BLaER1 treated with 17β-estradiol and CSF1 and Interleukin-3, amounts not matched to agents 10 nM and 100 nM (cell line): ENCODE measurements at regions not wholly inside any gene's neighbourhood (a gene's known extent, or its start where the extent isn't known, plus 50 kb on each side); places are given as distances from the start of the nearest gene placed in this dataset.

Experiments used
- H3K27ac ChIP-seq, 11 experiments: shearing (Covaris generic); formaldehyde crosslinking; 2 replicates each; pipeline ENCODE4 v1.8.1; 2022
- H3K27me3 ChIP-seq, 11 experiments: shearing (Covaris generic); formaldehyde crosslinking; 2 replicates each; pipeline ENCODE4 v1.8.1; 2022
- H3K36me3 ChIP-seq, 11 experiments: shearing (Covaris generic); formaldehyde crosslinking; 2 replicates each; pipeline ENCODE4 v1.8.1; 2022
- H3K4me1 ChIP-seq, 10 experiments: shearing (Covaris generic); formaldehyde crosslinking; 2 replicates each; pipeline ENCODE4 v1.8.1; 2022
- H3K4me2 ChIP-seq, 11 experiments: shearing (Covaris generic); formaldehyde crosslinking; 2 replicates each; pipeline ENCODE4 v1.8.1; 2022
- H3K4me3 ChIP-seq, 10 experiments: shearing (Covaris generic); formaldehyde crosslinking; 2 replicates each; pipeline ENCODE4 v1.8.1; 2022
- H3K9ac ChIP-seq, 11 experiments: shearing (Covaris generic); formaldehyde crosslinking; 2 replicates each; pipeline ENCODE4 v1.8.1; 2022
- H3K9me3 ChIP-seq, 11 experiments: shearing (Covaris generic); formaldehyde crosslinking; replicated peaks in 1 of 11; 2 replicates each; pipeline ENCODE4 v1.8.1; 2022
- H4K20me1 ChIP-seq, 11 experiments: shearing (Covaris generic); formaldehyde crosslinking; 2 replicates each; pipeline ENCODE4 v1.8.1; 2022
- Cebpa-rat ChIP-seq, 11 experiments: shearing (Covaris generic); IDR thresholded peaks; 2 replicates each; pipeline ENCODE4 v1.8.1; 2022

DNA sequence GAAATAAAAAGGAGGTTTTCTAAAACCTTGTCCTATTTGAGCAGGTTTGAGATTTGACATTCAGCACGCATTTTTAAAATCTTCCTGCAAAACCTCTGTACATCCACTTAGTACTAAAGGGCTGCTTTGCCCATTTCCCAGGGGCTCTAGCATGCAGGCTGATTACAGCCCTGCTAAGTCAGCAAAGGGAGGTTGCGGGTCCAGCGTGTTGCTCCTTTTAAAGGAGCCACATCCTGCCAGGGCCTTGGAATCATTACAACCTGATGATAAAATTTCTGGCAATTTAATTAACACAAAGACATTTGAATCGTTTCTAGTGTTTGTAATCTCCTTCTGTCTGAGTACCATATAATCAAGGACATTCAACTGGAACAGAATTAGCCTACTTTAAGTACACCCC, 455.1 kb upstream of the CITED2 start:
- H3K4me3 ChIP-seq, result no peak overlapping the region
- H3K36me3 ChIP-seq, result no peaks in the 10 kb centered on the region
- no peaks in the 10 kb centered on the region for H3K4me1 ChIP-seq
- no peak overlapping the region for H3K27ac ChIP-seq
- no peaks in the 10 kb centered on the region for H3K27me3 ChIP-seq
- no peaks in the 10 kb centered on the region for H4K20me1 ChIP-seq
- no peak overlapping the region for H3K9ac ChIP-seq
- no peaks in the 10 kb centered on the region for H3K9me3 ChIP-seq
- no peak for TF ChIP-seq Cebpa-rat (IDR thresholded peaks at IDR 0.05)
- H3K4me2 ChIP-seq, result no peak overlapping the region

DNA sequence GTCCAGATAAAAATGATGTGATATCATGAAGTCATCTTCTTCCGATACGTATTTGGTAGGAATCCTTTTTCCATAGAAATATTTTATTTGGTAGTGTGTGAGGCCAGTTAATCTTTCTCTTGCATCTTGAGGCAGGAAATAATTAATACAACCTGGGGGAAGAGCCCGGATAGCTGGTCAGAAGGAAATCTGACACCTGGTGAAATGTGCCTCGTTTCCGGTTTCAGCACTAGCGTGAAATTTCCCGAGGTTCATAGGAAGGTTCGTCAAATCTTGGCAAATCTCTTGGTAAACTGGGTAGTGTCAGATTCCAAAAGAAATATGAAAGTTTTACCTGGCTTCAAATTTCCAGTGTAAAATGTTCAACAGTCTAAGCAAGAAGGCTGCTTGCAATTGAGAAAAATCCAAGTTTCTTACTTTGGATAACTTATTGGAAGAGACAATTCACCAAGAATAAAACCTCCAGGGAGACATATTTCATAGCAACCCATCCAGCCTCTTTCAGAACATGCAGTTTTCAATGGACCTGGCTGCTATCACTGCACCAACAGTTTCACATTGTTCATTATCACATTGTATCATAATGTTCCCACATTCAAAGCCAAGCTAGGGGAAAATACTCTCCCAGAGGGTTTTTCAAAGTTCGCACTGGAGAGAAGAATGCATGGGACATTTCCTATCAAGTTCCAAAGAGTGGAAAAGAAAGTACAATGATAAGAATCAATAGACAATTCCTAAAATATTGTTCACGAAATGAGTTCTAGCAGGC, 454.5 kb upstream of the CITED2 start:
- Histone ChIP-seq H3K4me1 (no peaks in the 10 kb centered on the region), H3K9me3 (no peaks in the 10 kb centered on the region), H3K27me3 (no peaks in the 10 kb centered on the region), H3K36me3 (no peaks in the 10 kb centered on the region), H3K4me2 (no peak overlapping the region), H3K9ac (no peak overlapping the region), H3K27ac (no peak overlapping the region), H4K20me1 (no peaks in the 10 kb centered on the region), H3K4me3 (no peak overlapping the region)
- TF ChIP-seq Cebpa-rat (IDR thresholded peaks at IDR 0.05), result no peak

DNA sequence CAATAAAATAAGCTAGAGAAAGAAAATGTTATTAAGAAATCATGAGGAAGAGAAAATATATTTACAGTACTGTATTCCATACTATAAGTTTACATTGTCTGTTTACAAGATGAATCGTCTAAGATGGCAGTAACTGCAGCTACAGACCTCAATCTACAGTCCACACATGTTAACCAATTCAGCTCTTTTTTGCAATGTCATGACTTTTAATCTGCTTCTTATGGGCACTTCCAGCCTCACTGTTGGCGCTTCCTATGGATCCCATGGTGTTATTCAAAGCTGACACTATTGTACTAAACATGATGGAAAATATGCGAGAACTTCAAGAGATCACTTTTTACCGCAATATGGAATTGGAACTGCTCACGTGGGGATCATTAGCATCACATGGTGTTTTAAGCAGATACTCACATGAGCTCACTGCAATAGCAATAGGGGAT, 451.5 kb upstream of the CITED2 start:
- TF ChIP-seq Cebpa-rat (IDR thresholded peaks at IDR 0.05), result no peak

DNA sequence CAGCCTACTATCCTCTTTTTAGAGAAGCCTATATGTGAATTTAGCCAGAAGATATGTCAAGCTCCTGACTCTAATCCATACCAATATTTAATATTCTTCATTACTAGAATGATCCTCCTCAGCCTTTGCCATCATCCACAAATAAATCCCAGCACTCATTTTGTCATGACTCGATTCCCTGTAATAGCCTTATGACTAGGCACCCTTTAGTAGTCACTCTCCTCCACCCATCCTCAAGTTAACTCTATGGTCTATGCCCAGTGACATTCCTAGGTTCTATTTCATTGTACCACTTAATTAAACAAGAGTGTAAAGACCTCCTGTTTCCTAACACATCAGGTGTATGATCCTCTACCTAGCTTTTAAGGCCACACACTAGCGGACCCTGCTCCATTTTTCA, 450.4 kb upstream of the CITED2 start:
- TF ChIP-seq Cebpa-rat (IDR thresholded peaks at IDR 0.05), result no peak
- H4K20me1 ChIP-seq, result no peaks in the 10 kb centered on the region
- H3K4me2 ChIP-seq, result no peak overlapping the region
- H3K36me3 ChIP-seq, result no peaks in the 10 kb centered on the region
- H3K4me1 ChIP-seq, result no peaks in the 10 kb centered on the region
- no peak overlapping the region for H3K27ac ChIP-seq
- no peaks in the 10 kb centered on the region for H3K27me3 ChIP-seq
- H3K4me3 ChIP-seq, result no peak overlapping the region
- H3K9ac ChIP-seq, result no peak overlapping the region
- H3K9me3 ChIP-seq, result no peaks in the 10 kb centered on the region

More for the DNA sequence above, 451.5 kb upstream of the CITED2 start:
- Histone ChIP-seq H4K20me1 (no peaks in the 10 kb centered on the region), H3K4me2 (no peak overlapping the region), H3K4me1 (no peaks in the 10 kb centered on the region), H3K36me3 (no peaks in the 10 kb centered on the region), H3K27me3 (no peaks in the 10 kb centered on the region), H3K4me3 (no peak overlapping the region), H3K9ac (no peak overlapping the region), H3K27ac (no peak overlapping the region), H3K9me3 (no peaks in the 10 kb centered on the region)

DNA sequence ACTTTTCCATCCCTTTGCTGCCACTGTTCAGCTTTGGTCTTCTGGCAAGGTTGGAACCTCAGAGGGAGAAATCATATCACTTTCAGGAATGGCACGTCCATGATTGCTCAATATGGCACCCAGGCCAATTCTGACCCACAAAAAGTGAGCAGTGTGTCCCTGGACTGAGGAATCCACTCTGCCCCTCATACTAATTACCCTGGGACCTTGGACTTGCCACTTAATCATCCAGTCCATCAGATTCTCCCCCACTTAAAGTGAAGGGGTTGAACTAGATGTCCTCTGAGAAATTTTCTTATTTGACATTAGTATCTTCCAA, 449.3 kb upstream of the CITED2 start:
- Histone ChIP-seq H3K36me3 (no peaks in the 10 kb centered on the region), H3K9me3 (no peaks in the 10 kb centered on the region), H3K9ac (no peak overlapping the region), H3K4me3 (no peak overlapping the region), H3K4me2 (no peak overlapping the region), H4K20me1 (no peaks in the 10 kb centered on the region), H3K4me1 (no peaks in the 10 kb centered on the region), H3K27me3 (no peaks in the 10 kb centered on the region), H3K27ac (no peak overlapping the region)
- no peak for TF ChIP-seq Cebpa-rat (IDR thresholded peaks at IDR 0.05)

DNA sequence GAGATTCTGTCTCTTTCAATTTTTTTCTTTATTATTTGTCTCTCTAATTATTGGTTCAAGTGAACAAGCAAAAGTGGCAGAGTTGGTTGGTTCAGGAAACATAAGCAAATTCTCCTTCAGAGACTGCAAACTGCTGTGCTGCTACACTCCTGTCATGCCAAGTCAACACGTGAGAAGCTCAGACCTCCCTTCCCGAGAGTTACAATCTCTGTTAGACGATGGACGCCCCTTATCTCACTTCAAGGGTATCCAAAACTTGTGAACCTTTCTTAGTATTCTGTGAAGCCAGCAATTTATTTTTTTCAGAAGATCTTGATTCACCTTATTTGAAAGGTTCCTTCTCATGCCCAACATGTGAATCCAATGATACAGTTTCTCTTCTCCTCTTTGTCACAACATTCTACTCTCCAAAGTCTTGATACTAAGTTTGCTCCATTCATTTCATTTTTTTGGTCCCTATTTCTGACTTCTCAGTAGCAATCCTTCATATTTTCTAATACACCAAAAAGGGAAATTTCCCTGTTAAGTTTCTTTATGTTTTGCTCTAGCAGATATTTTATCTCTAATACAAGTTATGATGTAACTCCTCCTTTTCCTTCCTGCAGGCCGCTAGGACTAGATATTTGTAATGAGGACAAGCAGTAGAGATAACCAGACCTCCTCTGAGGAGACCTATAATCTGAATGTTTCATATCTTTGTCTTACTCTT, 448.8 kb upstream of the CITED2 start:
- Histone ChIP-seq H3K4me1 (no peaks in the 10 kb centered on the region), H3K9me3 (no peaks in the 10 kb centered on the region), H3K9ac (no peak overlapping the region), H4K20me1 (no peaks in the 10 kb centered on the region), H3K27ac (no peak overlapping the region), H3K36me3 (no peaks in the 10 kb centered on the region), H3K27me3 (no peaks in the 10 kb centered on the region), H3K4me3 (no peak overlapping the region), H3K4me2 (no peak overlapping the region)
- no peak for TF ChIP-seq Cebpa-rat (IDR thresholded peaks at IDR 0.05)

DNA sequence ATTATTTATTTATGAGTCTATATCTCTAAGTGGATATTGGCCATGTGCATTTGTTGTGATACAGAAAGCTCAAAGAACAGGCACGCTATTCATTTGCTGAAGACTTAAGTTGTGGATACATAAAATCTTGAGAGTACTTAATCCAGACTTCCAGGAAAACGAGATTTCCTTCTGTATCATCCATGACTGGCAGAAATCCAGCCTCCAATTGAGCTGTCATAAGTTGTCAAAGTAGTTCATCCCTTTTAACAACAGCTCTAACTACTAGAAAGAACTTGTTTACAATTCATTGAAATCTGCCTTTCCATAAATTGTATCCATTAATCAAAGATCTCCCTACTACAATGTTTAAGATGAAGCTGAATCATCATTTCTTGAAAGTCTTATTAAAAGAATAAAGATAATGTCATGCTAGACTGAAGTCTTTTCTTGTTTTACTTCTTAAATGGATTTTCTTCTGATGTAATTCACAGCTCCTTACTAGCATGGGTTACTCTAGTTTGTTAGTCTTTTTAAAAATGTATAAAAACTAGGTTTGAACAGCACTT, 447.3 kb upstream of the CITED2 start:
- no peaks in the 10 kb centered on the region for H3K4me1 ChIP-seq
- H3K9me3 ChIP-seq, result no peaks in the 10 kb centered on the region
- H3K4me2 ChIP-seq, result no peak overlapping the region
- H3K9ac ChIP-seq, result no peak overlapping the region
- no peaks in the 10 kb centered on the region for H4K20me1 ChIP-seq
- TF ChIP-seq Cebpa-rat (IDR thresholded peaks at IDR 0.05), result no peak
- H3K4me3 ChIP-seq, result no peak overlapping the region
- H3K27me3 ChIP-seq, result no peaks in the 10 kb centered on the region
- no peaks in the 10 kb centered on the region for H3K36me3 ChIP-seq
- H3K27ac ChIP-seq, result no peak overlapping the region

DNA sequence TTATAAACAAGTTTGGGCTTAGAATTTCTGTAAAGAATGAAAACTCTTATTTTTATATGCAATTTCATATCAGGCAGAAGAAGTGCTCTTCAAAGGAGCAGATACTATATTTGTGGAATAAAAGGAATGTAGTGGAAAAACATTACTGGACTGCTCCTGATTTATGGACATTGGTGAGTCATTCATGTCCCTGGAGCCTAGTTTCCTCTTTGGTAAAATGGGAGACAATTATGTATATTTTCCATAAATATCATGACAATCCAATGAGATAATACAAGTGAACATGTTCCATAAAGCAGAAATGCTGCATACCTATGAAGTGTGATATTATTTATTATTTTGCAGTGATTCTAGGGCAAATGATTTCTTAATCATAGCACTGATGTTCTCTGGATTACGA, 445.8 kb upstream of the CITED2 start:
- H3K9ac ChIP-seq, result no peak overlapping the region
- no peaks in the 10 kb centered on the region for H3K27me3 ChIP-seq
- H3K4me3 ChIP-seq, result no peak overlapping the region
- H3K9me3 ChIP-seq, result no peaks in the 10 kb centered on the region
- H4K20me1 ChIP-seq, result no peaks in the 10 kb centered on the region
- H3K4me2 ChIP-seq, result no peak overlapping the region
- H3K4me1 ChIP-seq, result no peaks in the 10 kb centered on the region
- H3K27ac ChIP-seq, result no peak overlapping the region
- no peaks in the 10 kb centered on the region for H3K36me3 ChIP-seq
- no peak for TF ChIP-seq Cebpa-rat (IDR thresholded peaks at IDR 0.05)

DNA sequence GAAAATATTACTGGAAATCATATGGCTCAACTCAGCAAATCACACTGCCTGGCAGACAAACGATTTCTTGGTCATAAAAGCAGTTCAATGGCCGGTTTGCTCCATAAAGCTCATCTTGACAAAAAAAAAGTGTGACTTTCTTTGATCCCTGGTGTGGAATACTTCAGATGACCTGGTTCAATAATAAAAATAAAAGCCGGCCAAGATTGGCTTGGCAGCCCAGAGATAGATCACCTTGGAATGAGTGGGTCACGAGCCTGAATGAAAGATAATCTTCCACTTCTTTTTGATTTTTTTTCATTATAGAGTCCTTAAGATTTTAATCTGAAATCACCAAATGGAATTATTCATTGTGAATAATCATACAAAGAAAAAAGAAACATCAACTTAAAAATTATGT, 445.3 kb upstream of the CITED2 start:
- H4K20me1 ChIP-seq, result no peaks in the 10 kb centered on the region
- H3K27me3 ChIP-seq, result no peaks in the 10 kb centered on the region
- H3K4me2 ChIP-seq, result no peak overlapping the region
- no peak for TF ChIP-seq Cebpa-rat (IDR thresholded peaks at IDR 0.05)
- H3K27ac ChIP-seq, result no peak overlapping the region
- H3K9ac ChIP-seq, result no peak overlapping the region
- no peaks in the 10 kb centered on the region for H3K4me1 ChIP-seq
- H3K9me3 ChIP-seq, result no peaks in the 10 kb centered on the region
- H3K4me3 ChIP-seq, result no peak overlapping the region
- H3K36me3 ChIP-seq, result no peaks in the 10 kb centered on the region

DNA sequence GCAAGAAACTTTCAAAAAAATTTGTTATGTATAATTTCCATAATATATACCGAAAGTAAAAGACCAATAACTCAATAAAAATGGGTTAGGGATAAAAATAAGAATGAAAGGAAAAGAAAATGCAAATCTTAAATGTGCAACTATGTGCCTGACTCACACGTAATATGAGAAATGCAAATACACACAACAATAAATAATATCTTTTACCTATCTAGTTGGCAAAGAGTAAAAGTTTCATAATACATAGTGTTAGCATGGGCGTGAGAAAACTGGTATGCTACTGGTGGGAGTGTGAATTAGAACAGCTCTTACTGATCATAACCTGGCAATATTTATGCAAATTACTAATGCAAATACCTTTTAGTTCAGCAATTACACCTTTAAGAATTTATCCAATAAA, 438.5 kb upstream of the CITED2 start:
- Histone ChIP-seq H4K20me1 (no peaks in the 10 kb centered on the region), H3K27ac (no peak overlapping the region)
- TF ChIP-seq Cebpa-rat (IDR thresholded peaks at IDR 0.05), result no peak

More for the DNA sequence above, 438.5 kb upstream of the CITED2 start:
- Histone ChIP-seq H3K4me3 (no peak overlapping the region), H3K36me3 (no peaks in the 10 kb centered on the region), H3K9ac (no peak overlapping the region), H3K9me3 (no peaks in the 10 kb centered on the region), H3K4me2 (no peak overlapping the region), H3K27me3 (no peaks in the 10 kb centered on the region), H3K4me1 (no peaks in the 10 kb centered on the region)
